NCI-H774 (cell line): ENCODE measurements at regions not wholly inside any gene's neighbourhood (a gene's known extent, or its start where the extent isn't known, plus 50 kb on each side); places are given as distances from the start of the nearest gene placed in this dataset.

Source experiments
- DNase-seq: peaks from one replicate; lab custom pipeline; 2025; lab: John Stamatoyannopoulos, UW

DNA sequence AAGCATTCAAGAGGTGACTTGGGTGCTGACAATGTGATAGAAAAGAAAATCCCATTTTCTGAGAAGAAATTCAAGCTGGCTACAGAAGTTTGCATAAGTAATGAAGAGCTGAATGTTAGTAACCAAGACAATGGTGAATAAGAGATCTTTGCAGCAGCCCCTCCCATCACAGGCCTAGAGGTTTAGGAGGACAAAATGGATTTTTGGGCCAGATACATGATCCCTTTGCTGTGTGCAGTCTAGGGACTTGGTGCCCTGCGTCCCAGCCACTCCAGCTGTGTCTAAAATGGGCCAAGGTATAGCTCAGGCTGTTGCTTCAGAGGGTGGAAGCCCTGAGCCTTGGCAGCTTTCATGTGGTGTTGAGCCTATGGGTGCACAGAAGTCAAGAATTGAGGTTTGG lies 107.0 kb upstream of the EPHA5 start:
- DNase-seq = no peak

DNA sequence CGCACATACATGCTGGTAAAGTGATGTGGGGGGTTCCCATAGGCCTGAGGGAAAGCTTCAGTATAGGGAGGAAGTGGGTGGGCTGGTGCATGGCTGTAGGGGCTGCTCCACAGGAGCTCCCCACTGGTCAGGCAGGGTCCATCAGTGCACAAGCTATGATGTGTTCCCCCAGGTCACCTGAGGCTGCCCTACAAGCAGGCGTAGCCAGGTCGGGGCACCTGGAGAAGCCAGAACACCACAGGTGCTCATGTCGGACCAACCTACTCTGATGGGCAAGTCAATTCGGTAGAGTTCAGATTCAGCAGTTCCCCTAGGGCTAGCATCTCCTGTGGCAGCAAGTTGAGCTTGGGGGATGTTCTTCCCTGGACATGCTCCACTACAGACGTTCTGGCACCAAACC lies 103.3 kb upstream of the EPHA5 start:
- DNase-seq = no peak

DNA sequence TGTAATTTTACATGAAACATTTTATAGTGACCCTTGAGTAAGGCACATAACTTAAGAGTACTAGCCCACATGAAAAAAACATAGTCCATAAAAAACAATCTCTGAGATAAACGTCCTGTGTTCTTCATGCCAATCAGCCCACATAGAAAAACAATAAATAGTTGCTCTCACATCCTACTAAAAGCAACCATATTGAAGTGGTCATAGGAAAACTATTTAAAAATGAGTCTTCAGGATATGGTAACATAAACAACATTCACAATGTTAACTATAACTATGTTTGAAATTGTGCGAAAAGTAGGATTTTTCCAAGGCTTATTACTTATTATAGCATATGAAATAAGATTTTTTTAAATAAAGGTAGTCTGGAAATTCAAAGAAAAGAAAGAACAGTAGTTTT lies 77.1 kb upstream of the EPHA5 start:
- DNase-seq = no peak

DNA sequence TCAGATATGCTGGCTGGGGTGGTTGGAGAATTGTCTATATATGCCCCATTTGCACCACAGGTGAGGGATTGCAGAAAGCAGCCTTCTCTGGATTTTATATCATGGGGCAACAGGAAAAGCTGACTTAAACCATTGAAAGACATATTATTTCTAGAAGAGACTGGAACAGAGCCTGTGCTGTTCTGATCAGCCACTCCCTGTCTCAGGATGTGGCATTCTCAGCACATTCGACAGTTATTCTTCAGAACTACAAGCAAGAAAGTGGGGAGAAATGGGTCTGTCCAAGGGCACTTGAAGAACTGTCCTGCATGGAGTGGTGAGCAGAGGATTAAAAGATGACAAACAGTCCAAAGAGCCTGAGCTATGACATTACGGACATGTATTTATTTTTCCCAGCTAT lies 67.8 kb upstream of the EPHA5 start:
- no peak for DNase-seq

DNA sequence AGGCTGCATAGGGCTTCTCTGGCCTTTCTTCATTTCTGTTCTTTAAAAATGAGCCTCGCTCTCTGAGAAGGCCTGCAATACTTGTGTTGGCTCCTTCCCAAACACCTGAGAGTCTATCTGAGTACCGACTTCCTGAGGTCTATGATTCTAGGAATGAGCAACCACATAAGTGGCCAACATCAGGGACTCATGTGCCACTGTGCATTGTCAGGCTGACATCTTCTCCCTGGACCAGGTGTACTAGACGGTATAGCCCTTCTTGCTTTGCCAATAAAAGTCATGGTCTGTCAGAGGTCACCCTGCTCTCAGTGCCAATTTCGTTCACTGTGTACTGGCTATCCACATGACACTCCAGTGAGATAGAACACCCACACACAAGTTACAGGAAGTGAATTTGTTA lies 67.4 kb upstream of the EPHA5 start:
- DNase-seq = no peak

DNA sequence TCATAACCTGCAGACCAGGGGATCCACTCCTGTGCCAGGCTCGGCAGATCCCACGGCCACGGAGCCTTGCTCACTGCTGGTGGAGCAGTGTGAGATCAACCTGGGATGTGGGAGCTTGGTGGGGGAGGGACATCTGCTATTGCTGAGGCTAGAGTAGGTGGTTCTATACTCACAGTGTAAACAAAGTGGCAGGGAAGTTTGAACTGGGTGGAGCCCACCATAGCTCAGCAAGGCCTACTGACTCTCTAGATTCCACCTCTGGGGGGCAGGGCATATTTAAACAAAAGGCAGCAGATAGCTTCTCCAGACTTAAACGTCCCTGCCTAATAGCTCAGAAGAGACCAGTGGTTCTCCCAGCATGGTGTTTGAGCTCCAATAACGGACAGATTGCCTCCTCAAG lies 54.7 kb upstream of the EPHA5 start:
- no peak for DNase-seq
